Stimulated activated CD4-positive, alpha-beta T cell treated with anti-CD3 and anti-CD28 coated beads, TNF-alpha, amount 100 ng/mL, for 1 hour (primary cell): ENCODE measurements at regions not wholly inside any gene's neighbourhood (a gene's known extent, or its start where the extent isn't known, plus 50 kb on each side); places are given as distances from the start of the nearest gene placed in this dataset.

Source experiments
- DNase-seq, 3 donors: peaks; one replicate each; pipeline ENCODE4 v3.0.0-alpha.2; 2020; ENCODE audit warnings: low read depth in 3 of 3, low spot score in 1 of 3

DNA sequence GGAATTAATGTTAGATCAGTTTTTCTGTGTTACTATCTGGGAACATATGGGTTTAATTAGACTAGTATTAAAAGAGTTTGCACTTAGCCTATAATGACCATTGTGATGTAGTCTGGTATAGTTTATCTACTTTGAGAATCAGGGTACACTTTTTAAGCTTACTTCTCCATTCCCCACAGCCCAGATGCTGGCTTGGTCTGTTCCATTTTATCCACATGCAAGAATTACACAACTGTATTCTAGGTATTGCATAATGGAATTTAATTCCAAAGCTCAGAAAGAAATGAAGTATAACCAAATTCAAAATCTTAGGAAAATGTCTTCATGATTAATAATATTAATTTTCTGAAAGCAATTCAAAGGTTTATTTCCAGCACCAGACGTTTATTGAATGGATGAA lies 122.2 kb upstream of the PDGFD start:
- no peak for DNase-seq

DNA sequence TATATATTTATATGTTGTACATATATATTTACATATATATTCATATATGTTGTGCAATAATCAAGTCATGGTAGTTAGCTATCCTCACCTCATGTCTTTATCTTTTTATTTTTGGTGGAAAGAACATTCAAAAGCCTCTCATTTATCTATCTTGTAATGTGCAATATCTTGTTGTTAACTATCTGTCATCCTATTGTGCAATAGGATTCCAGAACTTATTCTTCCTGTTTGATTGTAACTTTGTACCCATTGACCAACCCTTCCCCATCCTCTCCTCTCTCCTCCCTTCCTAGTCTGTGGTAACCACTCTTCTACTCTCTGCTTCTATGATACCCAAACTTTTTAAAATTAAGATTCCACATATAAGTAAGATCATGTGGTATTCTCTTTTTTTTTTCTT lies 115.6 kb upstream of the PDGFD start:
- no peak for DNase-seq

- no peak for DNase-seq
Measured at GRCh38 chr11:104275992-104276391, 112.0 kb upstream of the PDGFD start.

DNA sequence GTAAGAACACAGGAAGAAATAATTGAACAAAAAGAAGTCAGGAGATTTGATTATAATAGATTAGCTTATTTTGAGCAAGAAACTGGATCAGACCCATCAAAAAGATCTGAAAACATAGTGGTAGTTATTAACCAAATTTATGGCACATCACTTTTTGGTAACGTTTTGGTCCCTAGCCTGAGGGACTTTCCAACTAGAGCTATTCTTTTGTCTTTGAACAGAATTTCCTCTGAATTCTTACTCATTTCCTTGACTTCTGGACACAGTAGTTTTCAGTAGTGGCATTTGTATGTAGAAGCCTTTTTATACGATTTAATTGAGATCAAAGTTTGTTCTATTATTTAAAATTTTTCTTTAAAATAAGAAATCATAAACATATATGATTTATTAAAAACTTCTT lies 96.5 kb upstream of the PDGFD start:
- no peak for DNase-seq

DNA sequence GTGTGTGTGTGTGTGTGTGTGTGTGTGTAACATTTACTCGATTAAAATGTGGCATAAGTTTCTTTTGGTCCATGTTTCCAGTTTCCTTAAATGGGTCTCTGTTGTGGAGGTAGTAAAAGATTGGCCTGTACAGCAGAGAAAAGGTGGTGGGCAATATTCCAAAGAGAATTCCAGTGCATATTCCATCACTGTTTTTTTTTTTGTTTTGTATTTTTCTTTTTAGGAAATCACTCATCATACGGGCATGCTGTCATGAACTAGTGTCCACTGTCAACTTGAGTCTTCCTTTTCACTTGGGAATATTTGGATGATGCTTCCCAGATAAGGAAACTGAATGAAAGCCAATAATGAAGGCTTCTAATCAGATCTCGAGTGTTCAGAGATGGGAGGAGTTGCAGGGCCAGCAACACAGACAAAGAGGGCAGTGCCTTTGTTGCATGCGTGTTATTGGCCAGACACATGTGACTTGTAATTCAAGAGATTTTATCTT lies 95.2 kb upstream of the PDGFD start:
- no peak for DNase-seq

- no peak for DNase-seq
Measured at GRCh38 chr11:104256525-104256924, 92.6 kb upstream of the PDGFD start.

DNA sequence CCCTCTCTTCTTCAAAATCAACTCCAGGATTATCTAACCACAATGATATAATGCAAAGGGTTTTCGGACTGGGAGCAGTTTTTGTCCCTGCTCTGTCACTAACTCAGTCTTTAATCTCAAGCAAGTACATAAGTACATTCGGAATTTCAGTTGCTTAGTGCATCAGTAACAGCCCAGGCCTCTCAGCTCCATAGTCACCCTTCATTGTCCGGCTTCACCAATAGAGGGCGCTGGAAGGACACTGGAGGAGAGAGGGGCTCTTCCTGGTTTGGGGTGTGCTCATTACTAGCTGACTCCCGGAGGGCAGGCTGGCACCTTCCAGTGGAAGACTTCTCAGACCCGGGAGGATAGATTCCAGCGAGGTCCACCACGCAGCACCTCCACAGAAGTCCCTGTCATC lies 90.4 kb upstream of the PDGFD start:
- DNase-seq: no peak

GRCh38 chr11:104246590-104246989 lies 82.6 kb upstream of the PDGFD start:
- no peak for DNase-seq

GRCh38 chr11:104238916-104239315 lies 75.0 kb upstream of the PDGFD start:
- DNase-seq: no peak

DNA sequence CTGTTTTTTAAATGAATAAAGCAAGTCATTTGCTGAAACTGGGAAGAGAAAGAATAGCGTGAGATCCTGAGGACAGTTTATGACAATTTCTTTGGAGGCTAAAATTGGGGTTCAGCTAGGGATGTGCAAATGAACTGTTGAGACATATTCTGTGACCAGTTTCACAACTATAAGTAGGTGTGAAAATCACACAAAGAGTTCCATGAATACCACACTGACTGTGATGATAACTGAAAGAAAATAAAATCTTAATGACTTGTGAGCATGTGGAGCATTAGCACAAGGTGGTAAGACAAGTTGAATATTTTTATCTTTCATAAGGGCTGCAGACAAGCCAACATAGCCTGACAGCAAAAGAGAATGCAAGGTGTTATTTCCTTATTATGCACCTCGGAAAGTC lies 61.1 kb upstream of the PDGFD start:
- DNase-seq: no peak

GRCh38 chr11:104222464-104222863 lies 58.5 kb upstream of the PDGFD start:
- DNase-seq: no peak

DNA sequence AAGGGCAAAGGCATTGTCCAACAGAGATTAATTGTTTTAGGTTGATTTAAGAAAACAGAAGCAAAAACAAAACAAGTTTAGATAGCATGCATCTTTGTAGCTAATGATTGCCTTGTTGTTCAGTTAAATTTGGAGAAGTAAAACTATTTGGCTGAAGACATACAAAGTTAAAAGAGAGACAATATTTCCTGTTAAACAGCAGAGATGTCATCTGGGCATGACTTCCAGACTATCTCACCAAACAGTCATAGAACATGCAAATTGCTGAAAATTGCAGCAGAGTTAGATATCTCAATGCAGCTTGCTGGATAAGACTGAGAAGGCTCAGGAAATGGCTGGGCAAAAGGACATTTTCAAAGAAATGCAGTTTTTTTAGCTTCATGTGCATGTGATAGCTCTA lies 57.5 kb upstream of the PDGFD start:
- DNase-seq: no peak

- DNase-seq: no peak
Measured at GRCh38 chr11:104219096-104219495, 55.1 kb upstream of the PDGFD start.

- no peak for DNase-seq
Measured at GRCh38 chr11:104214517-104214916, 50.6 kb upstream of the PDGFD start.
